NCI-H526 (cell line): ENCODE measurements at regions not wholly inside any gene's neighbourhood (a gene's known extent, or its start where the extent isn't known, plus 50 kb on each side); places are given as distances from the start of the nearest gene placed in this dataset.

Experiments used
- DNase-seq, 2 experiments: peaks; one replicate each; lab custom pipeline; 2025; lab: John Stamatoyannopoulos, UW

DNA sequence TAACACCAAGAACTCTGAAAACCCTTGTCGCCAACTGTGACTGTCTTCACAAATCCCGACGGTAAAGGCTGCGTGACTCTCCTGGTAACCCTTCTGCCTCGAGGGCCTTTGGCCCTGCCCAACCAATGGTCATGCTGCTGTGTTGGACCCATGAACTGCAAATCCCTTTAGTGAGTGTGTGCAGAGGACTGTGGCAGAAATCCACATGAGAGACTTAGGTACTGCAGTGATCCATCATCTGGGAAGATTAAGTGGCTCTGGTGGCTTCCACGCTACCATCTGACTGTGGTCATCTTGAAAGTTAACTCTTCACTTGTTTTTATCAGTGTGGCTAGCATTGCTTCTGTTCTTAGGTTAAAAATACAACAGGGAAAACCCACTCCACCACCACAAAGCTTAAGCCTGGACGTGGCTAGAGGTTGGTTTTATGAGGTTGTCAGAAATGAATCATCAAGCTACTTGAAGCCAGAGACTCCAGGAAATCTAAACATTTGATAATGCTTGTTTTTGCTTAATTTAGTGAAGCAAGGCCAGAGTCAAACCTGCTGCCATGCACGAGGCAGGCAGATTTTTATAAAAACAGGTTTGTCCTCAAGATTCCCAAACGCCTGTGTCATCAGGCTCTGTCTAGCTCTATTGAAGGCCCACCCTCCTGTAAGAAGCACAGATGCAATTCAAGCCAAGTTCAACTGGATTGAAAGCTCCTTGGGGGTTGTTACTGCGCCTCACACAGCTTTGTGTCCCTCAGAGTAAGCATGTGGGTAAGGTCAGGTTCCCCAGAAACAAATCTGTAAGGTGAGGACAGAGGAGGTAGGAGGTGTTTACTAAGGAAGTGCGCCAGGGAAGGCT, 52.7 kb upstream of the ERCC6L2 start:
- no peak for DNase-seq

DNA sequence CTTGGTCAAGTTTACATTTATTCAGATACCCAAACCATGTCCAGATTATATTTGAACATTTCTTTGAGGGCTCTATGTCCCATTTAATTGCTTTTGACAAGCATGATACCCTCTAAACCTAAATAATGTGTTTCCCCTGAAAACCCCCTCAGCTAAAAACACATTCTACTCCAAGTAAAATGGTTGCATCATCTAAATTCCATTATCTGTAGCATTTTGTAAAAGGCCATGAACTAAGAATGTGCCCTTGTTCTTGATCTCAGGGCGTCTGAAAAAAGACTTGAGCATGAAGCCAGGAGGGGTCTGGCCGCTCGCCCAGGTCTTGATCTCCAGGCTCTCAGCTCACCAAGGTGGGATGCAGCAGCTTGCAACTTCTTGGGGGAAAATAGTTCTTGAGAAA, 53.5 kb upstream of the ERCC6L2 start:
- no peak for DNase-seq

DNA sequence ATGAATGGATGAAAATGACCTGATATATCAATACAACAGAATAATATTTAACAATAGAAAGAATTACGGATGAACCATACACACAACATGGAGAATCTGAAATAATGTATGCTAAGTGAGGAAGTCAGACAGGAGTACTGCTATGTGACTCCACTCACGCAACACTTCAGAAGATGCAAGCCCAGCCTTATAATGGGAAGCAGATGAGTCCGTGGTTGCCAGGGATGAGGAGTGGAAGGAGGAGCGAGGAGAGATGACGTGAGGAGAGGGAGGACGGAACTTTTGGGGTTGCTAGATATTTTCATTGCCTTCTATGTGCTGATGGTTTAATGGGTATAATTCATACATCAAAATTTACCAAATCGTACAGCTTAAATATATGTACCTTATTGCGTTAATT, 55.4 kb upstream of the ERCC6L2 start:
- no peak for DNase-seq

DNA sequence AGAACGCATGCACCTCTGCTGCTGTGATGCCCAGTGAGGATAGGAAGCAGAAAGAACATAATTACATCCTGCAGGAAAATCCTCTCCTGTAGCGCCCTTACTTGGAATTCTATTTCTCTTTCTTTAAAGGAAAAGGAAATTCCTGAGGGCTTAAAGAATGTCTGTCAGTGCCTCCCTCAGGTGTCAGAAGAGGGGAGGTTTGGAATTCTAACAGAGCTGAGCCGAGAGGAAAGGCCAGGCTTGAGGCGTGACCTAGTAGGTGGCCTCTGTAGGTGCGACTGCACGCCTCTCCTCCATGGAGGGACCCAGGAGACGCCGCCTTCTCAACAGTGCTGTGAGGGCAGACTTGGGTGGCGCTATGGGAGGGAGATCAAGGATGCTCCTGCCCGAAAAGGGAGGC, 55.9 kb upstream of the ERCC6L2 start:
- no peak for DNase-seq

DNA sequence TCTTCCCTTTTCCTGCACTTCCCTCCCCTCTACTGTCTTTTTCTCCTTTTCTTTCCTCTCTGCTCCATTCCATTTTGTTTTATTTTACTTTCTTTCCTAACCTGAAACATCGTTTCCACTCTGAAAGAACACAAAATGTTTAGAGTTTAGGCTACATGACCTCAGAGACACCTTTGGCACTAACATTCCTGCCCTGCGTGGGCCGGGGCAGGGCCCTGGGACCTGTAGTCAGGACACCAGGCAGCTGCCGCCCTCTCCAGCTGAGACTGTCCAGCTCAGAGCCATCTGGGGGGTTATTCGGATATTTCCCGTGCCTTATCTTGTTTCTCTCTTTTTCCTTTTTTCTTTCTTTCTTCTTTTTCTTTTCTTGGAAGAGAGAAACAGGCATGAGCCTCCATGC, 58.3 kb upstream of the ERCC6L2 start:
- DNase-seq = no peak

DNA sequence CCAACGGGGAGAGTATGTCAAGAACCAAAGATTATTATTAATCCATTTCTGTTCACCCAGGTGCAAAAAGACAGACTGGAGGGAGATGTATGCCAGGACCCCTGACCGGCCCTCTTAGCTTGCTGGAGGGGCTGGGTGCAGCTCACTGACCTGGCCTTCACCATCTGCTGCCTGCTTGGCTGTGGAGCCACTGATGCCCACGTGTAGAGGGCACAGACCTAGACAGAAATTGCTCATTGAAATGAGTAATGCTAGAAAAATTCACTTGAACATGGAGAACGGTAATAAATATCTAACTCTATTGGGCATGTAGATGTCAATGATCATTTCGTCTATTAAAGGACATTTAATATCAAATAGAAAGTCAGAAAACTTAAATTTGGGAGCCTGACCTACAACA, 58.8 kb upstream of the ERCC6L2 start:
- DNase-seq = no peak

DNA sequence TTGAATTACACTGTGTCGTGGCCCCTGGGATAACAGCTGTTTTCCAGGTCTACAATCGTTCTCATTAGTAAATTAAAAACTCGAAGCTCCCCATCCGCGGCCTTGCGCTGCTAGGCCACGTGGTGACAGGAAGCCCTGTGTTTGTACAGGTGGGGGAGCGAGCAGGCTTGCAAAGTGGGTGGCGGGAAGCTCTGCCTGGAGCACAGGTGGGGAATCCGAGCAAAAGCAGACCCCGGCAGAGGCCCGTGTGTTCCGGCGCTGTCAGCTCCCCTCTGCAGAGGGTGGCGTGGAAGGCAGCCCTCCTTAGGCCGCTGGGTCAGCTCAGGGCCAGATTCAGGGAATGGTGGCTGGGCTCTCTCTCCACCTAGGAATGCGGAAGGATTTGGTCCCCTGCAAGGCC, 59.5 kb upstream of the ERCC6L2 start:
- no peak for DNase-seq

DNA sequence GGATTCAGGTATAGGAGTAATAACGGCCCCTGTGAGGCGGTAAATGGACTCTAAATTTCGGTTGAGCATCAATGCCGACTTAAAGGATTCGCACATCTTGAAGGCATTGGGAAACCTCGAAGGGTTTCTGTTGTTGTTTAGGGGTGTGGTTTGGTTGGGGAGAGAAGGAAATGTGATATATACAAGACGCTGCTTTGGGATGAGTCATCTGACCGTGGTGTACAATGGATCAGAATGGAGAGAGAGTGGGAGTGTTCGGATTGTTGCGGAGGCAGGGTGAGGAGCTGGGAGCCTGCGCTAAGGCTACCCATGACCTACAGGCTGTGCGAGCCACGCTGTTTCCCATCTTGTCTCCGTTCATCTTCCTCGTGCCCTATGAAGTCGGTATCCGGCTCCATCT, 60.4 kb upstream of the ERCC6L2 start:
- DNase-seq = no peak

DNA sequence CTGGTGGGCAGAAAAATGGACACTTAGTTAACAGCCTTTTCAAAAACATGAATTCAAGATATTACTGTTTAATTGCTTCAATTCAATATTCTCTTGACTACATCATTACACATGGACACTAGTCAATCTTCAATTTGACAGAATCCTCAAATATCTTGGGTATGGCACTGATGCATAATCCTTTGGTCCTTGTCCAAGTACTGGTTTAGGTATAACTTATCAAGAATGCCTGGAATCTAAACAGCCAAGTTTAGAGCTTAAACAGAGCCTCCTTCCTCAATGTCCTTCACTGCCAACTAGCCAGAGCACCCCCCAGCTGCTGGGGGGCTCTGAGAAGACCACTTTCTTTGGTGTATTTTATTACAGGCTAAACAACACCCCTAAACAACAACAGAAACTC, 61.6 kb upstream of the ERCC6L2 start:
- DNase-seq = no peak

DNA sequence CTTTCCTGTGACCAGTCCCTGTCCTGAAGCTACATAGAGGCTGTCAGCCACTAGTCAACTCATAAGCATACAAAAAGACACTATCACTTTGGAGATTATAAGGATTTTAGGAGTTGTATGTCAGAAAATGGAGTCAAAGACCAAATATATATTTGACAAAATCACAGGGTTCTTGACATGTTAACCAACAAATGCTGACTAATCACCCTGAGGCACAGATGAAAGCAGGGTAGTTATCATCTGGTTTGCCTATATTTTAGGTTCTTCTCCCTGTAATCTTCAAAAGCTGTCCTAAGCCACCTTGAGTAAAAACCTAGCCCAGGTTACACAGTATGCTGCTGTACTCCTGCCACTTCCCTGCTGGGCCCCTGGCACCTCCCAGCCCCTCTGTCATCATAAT, 64.7 kb upstream of the ERCC6L2 start:
- no peak for DNase-seq

DNA sequence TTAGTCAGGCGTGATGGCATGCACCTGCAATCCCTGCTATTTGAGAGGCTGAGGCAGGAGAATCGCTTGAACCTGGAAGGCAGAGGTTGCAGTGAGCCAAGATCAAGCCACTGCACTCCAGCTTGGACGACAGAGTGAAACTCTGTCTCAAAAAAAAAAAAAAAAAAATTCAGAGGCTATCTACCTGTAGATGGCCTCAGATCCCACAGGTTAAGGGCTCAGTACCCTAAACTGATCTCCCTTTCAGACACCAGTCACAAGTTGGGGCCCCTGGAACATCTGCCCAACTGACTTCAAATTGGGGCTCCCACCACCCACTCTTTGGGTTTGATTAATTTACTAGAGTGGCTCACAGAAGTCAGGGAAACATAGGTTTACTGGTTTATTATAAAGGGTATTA, 65.4 kb upstream of the ERCC6L2 start:
- DNase-seq = no peak

DNA sequence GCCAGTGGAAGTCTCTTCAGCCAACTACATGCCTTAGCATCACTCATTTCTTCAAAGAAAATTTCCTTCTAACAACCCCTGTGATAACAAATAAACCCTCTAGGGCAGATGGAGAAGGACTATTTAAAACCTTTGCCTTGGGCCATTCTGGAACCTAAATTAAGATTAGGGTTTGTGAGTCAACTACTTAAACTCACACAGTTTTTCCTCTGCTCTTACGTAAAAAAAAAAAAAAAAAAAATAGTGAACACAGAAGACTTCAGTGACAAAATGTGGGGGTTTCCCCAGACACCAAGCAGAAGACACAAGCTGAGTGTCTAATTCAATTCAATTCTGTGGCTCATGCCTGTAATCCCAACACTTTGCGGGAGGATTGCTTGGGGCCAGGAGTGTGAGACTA, 65.8 kb upstream of the ERCC6L2 start:
- no peak for DNase-seq

DNA sequence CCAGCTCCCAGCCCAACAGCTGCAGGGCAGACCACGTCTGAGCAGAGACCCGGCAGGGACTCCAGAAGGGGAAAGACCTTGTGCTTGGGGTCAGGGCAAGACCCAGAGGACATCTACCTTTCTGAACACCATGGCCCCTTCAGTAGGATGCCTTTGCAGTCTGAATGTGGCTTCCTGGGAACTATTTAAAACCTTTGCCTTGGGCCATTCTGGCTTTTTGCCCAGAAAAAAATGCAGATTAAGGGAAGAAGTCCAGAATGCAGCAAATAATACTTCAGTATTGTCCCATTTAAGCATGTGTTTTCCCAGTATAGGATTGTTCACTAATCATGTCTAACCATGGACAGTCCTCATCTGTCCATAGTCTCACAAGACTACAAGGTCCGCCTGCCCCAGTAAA, 67.5 kb upstream of the ERCC6L2 start:
- no peak for DNase-seq

DNA sequence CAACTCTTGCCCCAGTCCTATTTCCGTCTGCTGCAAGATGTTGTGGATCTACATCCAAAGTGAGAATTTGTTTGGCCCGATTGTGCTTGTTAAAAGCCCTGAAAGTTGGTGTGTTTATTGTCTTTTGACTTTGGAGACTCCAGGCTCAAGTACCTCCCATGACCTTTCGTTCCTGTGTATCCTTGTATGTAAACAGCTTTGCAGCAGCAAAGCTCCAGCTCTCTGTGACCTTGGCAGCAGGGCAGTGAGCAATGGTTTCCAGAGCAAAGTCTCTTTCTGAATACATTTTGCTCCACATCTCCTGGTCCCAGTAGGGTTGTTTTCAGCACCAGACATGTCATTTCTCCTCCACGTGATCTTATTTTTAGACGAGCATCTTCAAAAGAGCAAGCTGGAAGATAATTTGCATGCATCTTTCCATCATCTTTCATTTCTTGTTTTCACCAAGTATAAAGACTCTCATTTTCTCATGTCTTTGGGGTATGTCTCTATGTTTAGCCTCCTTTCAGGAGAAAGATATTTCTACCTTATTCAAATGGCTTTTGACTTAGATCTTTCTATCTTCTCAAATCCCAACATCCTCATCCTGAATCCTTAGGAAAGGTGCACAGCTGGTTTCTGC, 68.1 kb upstream of the ERCC6L2 start:
- DNase-seq = no peak

DNA sequence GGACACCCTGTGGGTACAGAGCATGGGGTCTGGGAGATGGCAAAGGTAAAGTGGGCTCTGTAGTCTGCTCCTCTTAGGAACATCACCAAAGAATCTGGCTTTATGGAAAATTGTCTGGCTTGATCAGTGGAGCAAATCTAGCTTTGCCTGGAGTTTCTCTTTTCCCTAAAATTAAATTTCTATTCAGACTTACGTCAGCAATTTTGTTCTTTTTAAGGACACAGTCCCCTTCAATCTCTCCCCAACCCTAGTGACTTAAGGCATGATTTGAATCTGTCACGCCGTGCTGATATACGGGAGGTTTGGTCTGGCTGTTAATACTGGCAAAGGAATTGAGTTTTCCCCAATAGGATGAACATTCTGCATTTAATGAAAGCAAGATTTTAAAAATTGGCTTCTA, 72.3 kb upstream of the ERCC6L2 start:
- DNase-seq = no peak

DNA sequence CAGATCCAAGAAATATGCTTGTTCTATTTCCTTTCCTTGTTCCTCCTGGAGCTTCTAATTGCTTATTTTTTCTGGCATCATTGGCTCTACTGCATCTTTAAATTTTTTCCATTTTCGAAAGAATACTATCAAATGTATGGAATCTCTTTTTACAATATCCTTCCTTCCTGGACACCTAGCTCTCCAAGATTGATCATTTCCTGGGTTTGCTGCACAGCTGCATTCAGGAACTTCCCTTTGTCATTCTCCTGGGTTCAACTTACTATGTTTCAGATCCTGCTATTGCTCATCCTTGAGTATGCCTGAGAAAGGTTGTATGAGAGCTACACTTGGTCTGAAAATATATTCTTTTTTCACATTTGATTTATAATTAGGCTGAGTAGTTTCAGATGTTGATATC, 73.7 kb upstream of the ERCC6L2 start:
- DNase-seq = no peak

DNA sequence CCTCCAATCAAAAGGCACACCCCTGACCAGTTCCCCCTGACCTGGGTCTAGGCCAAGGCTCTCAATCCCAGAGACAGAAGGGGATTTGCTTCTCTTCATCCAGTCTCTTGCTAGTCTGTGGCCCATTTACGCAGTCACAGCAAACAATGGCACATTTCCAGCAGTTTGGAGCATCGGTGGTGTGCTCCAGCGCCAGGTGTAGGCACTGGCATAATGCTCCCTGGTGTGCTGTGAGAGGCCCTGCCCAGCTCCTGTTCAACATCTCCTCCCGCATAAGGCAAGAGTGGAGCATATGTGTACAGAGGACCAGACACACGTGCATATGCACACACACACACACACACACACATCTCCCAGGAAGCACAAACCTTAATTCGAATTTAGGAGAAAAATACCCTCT, 79.5 kb upstream of the ERCC6L2 start:
- DNase-seq = no peak

DNA sequence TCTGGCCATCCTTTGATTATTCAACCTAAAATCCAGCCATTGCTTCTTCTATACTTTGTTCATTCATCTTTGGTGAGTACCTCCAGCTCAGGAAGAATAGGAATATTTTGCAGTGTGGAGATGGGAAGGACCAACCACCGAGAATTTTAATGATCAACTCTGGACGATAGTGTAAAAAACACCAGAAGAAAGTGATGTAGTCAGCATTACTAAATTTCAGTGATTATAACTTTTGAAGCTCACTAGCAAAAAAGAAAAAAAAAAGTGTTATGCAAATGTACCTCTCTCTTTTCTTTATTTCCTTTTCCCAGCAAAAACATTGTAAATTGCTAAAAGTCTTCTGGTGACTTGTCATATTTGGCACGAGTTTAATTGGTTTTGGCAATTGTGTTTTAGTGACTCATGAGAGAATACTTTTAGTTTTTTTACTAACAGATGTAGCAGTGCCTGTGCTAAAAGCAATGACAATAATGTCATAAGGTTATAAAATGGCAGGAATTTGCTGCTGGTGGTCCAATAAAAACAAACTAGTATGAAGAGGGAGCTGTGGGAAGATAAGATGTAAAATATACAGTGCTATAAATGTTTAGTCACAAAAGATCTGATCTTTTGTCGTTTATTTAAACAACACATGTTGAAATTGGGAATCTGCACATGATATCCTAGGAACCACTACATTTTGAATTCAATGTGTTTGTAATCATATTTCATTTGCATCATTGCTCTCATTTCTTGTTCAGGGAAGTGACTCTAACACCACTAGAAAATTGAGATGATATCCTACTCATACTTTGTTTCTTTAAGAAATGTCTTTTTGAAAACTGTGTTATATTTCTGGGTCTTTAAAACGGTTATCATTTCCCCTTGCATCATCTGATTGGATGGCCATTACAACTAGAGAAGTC, 81.3 kb upstream of the ERCC6L2 start:
- DNase-seq = no peak

DNA sequence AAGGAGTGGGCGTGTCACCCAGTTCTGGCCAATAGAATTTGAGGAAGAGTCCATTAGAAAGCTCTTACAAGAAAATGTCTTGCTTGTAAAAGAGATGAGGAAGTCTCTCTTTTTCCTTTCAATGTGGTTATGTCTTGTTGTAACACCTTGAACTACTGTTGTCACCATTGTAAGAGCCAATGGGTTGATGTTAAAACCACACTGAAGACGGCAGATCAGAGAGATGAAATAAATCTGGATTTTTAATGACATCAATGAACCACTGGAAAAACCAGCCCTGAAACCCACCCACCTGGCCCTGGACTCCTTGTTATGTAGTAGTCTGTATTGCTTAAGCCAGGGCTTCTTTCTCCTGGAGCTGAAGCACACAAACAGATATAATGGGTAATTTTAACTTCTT, 83.8 kb upstream of the ERCC6L2 start:
- no peak for DNase-seq

DNA sequence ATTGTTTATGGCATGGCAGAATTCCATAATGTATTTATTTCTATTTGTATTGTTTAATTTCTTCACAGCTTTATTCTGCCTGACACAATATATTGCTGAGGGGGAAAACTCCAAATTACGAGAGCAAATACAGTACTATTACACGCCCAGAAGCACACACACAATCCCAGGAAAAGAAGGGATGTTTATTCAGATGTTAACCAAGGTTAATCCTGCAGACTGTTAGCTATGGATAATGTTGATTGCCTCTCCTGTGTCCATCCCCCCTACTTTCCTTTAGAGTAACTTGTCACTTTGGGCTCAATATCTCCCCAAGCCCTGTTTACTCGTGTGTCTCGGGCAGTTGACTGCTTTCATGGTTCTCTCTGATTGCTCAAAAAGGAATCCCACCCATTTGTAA, 84.2 kb upstream of the ERCC6L2 start:
- no peak for DNase-seq

DNA sequence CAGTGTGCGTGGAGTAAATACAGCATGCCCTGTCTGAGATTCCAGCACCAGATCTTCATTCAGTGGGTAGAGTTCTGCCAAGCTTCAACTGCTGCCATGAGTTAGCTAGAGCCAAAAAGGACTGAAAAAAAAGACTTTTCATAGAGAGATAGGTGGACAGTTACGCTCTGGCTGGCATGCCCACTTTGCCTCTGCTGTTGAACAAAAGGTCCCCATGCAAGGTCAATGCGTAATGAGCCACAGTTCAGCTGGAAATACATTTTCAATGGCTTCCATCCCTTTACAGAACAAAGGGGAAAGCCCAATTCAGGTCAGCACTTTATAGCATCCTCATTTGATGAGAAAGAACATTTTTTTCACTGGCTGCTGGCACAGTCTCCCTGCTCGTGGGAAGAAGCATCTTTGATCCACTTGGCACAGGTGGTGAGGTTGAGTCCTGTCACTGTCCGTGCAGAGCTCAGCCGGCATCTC, 86.9 kb upstream of the ERCC6L2 start:
- no peak for DNase-seq

DNA sequence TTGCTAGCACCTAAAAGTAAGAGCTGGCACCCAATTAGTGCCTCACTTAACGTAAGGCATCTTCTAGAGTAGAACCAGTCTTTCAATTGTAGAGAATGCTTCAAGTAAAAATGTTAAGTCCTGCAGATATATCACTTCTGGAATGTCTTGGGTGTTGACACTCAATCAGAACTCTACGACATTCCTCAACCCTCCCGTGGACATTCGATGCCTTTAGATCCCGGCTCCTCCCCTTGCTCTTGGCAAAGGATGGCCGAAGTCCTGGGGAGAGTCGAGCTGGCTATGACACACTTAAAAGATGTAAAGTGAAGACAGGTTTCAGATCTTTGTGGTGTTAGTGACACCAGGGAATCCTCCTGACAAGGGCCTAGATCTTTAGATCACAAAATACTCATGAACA, 87.5 kb upstream of the ERCC6L2 start:
- DNase-seq = no peak

DNA sequence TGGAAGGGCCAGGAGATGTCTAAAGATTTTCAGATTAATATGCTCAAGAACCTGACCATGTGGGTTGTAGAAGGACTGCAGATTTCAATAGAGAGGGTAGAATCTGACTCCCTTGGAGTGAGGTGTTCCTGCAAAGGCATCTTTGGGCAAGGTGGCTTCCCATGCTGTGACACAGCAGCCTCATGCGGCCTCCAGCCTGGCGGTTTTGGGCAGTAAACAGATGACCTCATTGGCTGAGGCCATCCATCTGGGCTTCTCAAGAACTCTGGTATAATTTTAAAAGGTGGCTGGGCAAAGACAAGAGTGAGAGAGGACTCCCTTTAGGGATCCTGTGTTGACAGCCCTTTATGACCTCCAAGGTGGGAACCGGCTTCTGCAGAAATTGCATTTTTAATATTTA, 90.3 kb upstream of the ERCC6L2 start:
- no peak for DNase-seq
